ENCODE measurements at regions not wholly inside any gene's neighbourhood (a gene's known extent, or its start where the extent isn't known, plus 50 kb on each side); places are given as distances from the start of the nearest gene placed in this dataset.

DNA sequence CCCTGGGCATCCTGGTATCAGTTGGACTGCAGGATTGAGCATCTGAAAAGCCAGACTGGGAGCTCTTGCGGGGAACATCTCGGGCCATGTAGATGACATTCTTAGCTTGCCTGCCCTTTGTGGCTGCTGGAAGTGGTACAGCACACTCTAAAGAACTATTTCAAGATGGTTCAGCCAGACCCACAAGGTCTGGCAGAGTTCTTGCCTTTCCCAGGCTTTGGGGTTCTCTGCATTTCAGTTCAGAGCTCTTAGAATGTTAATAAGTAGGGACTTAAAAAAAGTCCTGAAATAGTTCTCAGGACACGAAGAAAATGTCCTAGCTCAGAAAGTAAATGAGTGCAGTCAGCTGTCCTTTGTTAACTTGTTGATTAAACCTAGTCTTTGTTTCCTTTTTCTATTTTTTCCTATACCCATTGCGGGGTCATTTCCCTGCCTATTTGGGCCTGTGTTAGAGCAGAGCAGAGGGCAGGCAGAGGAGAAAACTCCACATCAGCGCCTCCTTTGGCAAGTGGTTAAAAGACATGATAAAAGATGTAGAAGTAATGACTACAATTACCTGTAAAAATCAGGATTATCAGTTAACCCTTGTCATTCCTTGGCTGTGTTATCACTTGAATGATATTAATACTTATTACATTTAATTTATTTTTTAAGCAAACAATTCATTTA lies 291.5 kb downstream of the ZSWIM6 start:
- DNase-seq = no peak

DNA sequence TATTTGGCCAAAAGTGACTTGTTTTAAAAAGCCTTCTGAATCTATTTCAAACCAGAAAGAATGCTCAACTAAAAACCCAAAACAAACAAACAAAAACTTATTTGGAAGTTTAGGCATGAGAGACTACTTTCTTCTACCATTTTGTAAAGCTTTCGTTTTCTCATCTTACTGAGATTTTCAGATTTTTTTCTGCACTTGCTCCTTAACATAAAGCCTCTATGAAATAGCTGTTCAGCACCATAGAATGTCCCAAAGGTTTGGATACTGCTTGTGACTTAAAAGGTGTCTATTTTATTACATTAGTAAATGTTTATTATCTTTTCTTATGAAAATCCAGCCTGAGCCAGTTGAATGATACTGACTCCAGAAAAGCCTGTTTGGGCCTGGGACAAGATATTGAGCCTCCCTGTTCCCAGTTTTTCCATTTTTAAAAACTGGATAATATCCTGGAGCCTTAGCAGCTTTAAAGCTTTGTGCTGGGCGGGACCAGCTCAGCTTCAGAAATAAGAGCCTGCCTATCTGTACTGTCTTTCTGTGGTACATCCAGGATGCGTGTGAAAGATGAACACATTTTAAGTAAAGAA lies 292.6 kb downstream of the ZSWIM6 start:
- DNase-seq = no peak

DNA sequence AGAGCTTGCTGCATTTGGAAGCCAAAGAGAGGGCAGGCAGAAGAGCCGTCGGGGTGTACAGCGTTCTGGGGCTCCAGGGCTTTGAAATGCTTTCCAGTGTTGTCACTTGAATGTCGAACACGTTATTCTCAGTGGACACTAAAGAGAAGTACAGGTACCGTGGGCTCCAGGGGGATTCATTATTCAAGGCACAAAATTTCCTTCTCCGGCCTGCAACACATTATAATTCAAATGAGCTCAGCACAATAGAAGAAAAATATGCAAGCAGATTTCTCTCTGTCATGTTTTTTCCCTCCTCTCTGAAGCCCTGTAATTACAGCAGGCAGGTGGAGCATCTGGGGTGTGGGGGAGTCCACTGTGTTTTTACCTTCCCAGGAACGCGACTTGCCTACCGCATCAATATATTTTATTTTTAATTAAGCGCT lies 293.1 kb downstream of the ZSWIM6 start:
- no peak for DNase-seq

DNA sequence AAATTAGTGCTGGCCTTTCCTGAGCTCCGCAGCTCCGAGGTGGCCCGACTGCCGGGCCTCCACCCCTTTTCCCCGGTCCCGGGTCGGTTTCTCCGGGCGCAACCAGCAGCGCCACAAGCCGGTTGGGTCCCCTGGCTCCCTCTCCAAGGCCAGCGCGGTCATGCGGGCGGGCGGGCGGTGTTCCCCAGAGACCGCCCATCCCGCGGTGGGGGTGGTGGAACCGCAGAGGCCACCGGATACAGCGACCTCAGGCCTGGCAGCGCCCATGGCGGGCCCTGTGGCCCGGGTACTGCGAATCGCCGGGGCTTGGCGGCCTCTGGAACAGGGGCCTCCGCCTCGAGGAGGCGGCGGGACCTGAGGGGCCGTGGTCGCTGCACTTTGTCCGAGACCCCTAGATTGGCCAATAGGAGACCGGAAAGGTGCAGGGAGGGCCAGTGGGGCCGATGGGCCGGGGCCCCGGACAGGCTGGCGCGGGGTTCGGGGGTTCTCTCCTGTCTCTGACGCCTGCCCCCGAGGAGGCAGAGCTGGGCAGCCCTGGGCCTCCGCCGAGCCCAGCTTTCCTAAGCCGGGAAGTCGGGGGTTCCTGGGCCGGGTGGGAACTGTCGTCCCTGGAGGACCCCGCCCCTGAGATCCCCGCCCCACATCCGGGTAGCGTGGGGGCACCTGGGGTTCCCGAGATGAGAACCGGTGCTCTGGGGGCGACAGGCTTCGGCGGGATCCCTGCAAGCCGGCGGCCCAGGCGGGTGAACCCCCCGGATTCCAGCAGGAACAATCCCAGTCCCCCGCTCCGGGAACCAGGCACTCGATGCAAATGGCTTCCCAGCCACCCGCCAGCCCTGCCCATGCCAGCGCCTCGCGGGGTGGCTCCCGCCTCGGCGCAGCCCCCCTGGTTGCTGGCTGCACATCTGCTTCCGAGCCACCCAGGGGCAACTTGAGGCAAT lies 293.9 kb downstream of the ZSWIM6 start:
- DNase-seq = peak; percentile 22 to 25

DNA sequence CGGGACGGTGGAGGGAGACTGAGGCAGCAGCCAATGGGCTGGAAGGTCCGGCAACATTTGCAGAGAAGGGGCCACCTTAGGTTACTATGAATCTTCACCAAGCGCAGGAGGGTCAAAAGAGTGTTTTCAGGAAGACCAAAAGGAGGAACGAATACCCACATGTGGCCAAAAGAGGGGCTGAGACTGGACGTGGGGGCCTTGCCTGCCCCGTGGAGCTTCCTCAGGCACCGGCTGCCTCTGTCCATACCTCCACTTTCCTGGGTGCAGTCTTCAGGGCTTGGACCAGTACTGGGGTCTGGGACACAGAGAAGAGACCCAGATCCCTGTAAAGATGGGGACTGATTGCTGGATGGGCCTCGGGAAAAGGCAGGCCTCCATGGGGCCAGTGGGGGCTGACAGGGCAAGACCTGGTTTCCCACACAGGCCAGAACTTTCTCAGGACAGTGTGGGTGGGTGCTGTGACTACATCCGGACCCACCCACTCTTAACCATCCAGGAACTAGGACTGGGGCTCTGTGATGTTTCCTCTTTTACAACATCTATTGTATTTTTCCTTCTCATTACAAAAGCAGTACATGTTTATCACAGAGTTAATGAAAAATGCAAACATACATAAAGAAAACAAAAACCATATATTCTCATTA lies 294.7 kb downstream of the ZSWIM6 start:
- no peak for DNase-seq

DNA sequence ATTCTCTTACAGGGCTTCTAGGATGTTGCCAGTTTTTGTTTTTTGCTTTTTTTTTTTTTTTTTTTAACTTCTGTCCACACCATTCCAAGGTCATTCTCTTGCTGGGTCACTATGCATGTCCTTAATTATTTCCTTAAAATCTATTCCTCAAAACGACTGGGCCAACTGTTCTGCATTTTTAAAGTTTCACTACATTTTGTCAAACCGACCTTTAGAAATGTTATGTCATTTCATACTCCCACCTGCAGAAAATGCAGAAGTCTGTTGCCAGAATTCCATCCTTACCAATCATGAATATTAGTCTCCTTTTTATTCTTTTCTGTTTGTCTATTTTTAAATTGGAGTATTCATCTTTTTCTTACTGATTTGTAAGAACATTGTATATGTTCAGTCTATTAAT lies 295.5 kb downstream of the ZSWIM6 start:
- DNase-seq = no peak

DNA sequence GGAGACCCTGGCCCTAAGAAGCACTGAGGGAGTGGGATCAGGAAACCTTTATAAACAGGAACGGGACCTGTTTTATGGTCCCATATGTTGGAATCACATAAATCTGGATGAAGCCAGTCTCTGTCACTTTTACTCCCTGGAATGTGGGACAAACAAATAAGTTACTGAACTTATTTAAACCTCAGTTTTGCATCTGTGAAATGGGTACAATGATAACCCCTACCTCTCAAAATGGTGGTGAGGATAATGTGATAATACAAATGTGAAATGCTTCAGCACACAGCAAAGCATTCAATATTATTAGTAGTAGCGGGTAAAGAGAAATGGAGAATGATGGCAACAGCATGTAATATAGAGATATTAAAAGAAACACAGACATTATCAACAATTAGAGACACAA lies 298.9 kb downstream of the ZSWIM6 start:
- DNase-seq = no peak

DNA sequence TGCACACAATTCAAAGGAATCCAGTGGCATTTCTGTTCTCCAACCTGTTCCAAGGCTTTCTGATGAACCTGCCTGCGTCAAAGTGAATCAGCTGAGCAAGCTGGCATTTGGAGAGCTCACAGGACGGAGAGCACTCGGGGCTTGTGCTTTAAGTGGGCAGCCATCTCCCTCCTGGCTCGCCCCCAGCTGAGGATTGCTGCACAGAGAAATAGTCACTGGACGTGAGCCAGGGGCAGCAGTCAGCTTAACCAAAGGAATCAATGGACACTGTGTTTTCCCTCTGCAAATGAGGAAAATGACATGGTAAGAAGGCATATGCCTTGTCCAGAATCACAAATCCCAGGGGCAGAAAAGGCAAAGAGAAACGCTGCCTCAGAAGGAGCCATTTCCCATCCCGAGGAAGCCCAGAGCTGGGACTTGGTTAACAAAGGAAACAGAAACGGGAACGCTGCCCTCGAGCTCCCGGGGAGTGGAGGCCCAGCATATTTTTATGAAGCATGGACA lies 299.4 kb downstream of the ZSWIM6 start:
- DNase-seq = no peak

DNA sequence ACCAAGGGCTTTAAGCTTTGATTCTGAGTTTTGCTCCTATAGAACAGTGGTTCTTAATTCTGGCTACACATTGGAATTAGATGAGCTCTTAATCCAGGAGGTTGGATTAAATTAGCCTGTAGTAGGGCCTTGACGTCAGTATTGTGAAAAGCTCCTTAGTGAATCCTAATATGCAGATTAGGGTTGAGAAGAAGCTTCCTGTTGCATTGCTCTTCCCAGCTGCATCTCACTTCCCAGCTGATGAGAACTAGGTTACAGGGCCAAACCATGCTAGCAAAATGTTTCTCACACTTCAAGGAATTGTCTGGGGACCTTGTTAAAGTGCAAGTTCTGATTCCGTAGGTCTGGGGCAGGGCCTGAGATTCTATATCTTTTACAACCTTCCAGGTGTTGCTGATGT lies 300.0 kb downstream of the ZSWIM6 start:
- no peak for DNase-seq

DNA sequence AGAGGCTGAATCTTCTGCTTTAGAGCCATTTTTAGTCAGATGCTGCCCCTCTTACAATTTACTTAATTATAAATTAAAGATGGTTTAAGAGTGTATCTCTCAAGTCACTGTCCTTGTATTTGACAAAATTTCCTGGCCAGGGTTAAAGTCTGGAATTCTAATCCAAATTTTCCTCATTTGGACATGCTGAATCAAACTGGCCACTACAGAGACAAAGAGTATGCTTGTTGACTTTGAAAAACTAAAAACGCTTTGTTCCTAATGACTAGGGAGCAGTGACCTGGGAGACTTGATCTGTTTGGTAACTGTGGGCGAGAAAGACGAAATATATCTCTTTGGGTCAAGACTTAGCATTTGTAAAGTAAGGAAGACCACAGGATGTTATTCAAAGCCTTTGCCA lies 303.2 kb downstream of the ZSWIM6 start:
- DNase-seq = no peak

DNA sequence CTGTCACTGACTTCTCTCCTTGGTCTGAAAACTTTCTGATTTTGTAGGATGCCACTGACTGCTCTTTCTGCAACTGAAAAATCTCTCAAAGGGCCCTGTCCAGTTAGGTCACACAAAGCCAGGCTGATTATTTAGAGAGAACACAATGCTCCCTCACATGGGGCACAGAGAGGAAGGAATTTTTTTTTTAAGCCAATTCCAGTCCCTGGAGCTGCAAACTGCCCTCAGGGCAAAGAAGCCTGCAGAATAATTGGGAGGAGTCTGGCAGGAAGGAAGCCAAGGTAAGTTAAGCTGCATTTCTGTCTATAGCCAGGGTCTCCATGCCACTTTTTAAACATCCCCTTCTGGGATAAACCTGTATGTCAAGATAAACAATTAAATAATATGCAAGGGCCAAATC lies 305.5 kb downstream of the ZSWIM6 start:
- no peak for DNase-seq

DNA sequence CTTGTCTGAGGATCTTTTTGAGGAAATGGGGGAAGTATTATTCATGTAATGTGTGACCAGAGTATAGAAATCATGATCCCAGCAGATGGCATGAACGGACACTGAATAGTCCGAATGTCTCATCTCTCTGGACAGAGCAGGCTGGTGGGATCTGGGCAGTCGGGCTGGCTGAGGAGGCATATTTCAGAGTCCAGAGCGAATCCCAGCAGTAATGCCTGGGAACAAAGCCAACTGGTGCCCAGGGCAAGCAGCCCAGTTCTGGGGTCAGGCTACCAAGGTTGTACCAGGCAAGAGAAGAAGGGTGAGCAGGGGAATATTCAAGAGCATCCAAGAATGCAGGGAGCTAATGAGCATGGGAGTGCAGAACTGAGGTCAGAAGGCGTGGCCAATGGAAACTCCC lies 306.4 kb downstream of the ZSWIM6 start:
- no peak for DNase-seq

DNA sequence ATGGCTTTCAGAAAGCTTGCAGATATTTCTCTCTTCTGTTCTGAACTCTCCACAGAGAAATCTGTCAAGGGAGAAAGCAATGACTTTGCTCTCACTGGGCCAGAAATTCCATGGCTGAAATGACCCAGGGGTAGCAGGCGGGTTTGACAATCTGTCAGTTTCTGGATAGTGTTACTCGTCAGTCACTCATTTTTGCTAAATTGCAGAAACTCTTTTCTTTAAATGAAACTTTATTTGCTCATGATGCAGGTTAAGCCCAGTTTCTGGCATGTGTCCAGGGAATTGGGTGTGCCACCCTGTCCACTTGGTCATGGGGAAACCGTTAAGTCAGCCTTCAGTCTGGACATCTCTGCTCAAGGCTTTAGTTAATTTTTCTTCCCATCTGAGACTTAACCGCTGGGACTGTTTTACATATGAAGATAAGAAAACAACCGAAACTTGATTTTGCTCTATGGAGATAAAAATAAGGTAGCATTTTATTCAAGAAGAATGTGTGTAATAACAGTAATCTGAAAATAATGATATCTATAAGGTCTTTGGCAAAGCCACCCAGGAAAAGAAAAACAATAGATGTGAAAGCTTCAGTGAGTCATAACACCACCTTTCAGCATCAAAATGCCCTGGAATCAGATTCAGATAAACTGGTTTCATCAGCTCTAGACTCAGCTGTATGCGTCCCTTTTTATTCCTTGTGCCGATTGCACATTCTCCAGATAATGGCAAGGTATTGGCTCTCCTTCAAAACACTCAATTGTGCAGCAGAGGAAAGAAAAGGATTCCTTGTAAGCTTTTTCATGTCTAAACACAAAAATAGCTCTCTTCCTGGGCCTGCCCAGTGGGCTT lies 308.3 kb downstream of the ZSWIM6 start:
- DNase-seq = no peak

DNA sequence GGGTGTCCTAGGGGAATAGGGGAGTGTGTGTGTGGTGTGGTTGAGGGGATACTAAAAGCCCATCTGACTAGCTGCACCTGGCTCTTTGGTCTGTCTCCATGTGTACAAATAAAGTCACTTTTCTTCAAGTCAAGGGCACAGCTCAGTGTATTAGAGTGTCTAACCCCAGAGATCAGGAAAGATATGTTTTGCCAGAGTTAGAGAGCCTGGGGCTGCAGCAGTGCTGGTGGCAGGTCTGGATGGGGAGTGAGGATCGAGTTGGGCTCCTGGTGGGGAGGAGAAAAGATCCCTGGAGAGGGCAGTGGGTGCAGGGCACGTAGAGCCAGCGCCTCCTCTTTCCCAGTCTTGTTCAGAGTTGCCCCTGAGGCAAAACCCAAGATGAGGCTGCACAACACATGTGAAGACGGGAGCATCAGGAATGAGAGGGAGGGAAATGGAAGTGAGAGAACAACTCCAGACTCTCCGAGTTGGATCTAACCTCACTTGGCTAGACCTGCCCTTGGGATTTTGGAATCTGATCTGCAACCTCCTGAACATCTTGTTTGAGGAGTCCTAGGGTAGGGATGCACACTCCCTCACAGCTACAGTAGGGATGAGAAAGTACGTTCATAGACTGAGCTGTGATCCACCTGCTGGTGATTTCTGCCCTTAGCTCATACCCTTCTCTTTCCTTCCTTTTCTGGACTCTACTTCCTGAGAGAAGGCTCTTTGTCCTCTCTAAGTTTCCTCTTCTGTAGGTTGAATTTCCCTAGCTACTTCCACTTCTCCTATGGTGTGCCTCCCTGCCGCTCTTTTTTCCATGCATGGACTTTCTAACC lies 309.9 kb downstream of the ZSWIM6 start:
- DNase-seq = no peak

DNA sequence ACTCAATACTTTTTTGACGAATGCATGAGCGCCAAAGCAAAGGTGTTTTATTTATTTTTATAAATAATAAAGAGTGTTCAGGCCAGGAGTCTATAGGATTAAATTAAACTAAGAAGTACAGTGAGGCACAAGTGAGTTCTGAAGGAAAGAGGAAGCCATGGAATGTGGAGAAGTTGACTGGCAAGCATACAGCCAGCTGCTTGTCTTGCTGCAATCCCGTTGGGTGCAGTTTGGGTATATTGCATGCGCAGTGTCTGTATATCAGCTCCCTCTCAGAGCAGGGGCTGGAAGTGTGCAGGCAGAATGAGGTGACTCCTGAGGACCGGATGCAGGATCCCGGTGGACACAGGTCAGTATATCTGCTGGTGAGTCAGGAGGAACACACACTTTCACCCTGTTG lies 315.6 kb downstream of the ZSWIM6 start:
- DNase-seq = no peak

DNA sequence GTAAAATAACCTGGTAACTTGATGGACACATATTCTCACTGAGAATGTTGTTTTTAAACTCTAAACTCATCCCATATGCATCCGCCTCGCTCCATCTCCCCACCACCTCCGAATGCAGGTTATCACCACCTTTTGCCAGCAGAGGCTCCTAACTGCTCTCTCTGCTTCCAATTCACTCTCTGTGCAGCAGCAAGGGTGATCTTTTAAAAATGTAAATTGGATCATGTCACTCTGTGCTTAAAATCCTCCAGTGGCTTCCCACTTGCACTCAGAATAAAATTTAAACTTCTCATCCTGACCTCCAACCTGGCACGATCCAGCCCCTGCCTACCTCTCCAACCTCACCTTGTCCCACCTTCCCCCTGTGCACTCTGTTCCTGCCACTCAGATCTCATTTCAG lies 317.2 kb downstream of the ZSWIM6 start:
- no peak for DNase-seq

DNA sequence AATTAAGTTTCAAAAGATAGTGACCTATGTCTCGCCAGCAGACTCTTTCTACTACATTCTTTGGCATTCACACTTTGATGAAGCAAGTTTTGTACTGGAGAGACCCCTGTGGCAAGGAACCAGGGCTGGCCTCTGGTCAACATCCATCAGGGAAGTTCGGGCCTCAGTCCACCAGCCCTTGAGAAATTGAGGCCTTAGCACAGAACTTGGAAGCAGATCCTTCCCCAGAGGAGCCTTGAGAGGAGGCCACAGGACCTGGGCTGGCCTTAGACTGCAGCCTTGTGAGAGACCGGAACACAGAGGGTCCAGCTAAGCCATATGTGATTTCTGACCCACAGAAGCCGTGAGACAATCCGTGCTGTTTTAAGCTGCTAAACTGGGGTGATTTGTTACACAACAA lies 317.9 kb downstream of the ZSWIM6 start:
- DNase-seq = no peak

DNA sequence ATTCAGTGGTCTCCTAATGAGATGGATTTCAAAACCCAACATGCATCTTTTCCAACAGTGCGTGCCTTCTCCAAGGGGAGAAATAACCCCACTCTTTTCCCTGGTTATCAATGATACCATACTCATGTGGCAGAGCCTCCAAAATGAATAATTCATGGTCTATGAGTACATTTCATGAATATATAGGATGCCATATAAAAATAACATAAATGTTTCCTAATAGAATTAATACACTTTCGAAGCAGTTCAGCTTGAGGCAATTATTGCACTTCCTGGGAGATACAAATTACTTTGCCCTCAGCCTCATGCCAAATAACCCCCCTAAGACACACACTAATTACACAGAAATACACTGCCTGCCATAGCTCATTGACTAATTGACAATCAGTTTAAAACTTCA lies 318.6 kb downstream of the ZSWIM6 start:
- DNase-seq = no peak

DNA sequence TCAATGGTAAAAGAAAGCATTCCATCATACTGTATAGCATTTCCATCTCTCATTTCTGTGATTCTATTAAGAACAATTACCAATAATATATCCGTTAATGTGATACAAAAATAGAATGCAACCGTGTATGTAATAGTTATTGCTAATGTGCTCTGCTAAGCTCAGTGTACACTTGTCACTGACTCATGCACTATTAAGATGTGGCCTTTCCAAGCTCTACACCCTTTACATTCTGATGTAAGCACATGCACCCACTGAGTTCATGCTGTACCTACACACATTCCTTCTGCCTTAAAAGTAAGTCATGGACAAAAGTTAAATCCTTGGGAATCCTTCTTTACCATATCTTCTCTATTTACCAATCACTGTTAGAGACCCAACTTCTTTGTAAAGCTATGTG lies 319.1 kb downstream of the ZSWIM6 start:
- DNase-seq = no peak

DNA sequence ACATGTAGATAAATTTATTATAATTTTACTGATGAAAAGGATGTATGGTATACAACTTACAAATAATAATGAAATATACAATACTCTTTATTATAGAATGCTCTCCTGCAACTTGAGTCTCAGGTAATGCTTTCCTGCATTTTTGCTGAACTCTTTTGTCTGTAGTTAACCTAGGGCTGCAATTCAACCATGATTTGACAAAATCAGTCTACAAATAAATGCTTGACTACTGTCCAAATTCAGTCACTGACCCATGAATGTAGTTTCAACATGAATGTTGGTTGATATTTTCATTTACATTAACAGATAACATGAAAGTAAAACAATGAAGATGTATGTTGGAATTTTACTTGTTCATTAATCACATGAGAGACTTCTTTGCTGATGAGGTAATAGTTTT lies 320.9 kb downstream of the ZSWIM6 start:
- DNase-seq = no peak

DNA sequence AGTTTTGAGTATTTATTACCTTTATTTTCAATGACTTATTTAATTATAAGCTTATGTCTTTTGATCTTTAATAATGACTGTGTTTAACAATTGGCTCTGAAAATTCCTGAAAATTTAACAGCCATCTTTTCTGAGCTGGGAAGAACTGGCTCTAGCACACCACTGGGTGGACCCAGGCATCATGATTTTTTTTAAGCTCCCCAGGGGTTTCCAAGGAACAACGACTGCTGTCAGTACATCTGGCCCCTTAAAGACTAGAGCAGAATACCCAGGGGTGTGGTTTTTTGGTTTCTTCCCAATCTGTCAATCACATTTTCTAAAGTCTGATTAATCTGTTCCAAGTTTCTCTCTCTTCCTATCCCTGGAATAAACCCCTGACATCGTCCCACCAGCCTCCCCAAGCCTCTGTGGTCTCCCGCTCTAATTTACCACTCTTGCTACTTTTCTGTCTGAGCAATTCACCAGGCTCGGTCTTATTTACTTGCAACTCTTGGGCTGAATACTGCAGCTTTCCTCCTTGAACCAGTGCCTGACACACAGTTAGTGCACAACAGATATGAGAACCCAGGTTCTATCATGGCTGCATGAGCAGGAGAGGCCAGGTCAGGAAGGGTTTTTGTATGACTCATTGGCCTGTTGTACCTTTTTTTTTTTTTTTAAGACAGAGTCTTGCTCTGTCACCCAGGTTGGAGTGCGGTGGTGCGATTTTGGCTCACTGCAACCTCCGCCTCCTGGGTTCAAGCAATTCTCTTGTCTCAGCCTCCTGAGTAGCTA lies 321.9 kb downstream of the ZSWIM6 start:
- no peak for DNase-seq
